HepG2 (cell line): ENCODE measurements at regions not wholly inside any gene's neighbourhood (a gene's known extent, or its start where the extent isn't known, plus 50 kb on each side); places are given as distances from the start of the nearest gene placed in this dataset.

Experiments used
- ATF4 ChIP-seq, 2 experiments: fragments of 450-650 bp in 1 of 2; sonication (generic) in 1 of 2; formaldehyde crosslinking; IDR thresholded peaks; 2 replicates each; pipeline versions ENCODE4 v1.5.0 to v1.8.0; 2020 to 2022; ENCODE audit warnings: mild to moderate bottlenecking in 1 of 2, missing genetic modification reagents in 1 of 2
- CTCF ChIP-seq: sonication (generic); formaldehyde crosslinking; IDR thresholded peaks from 2 replicates; pipeline ENCODE4 v1.5.0; 2020; ENCODE audit warnings: mild to moderate bottlenecking, missing genetic modification reagents, moderate library complexity
- EP300 ChIP-seq, 3 experiments: sonication (generic) in 1 of 3; formaldehyde crosslinking in 1 of 3; IDR thresholded peaks; 2 replicates each; pipeline versions ENCODE4 v1.5.1 to v1.6.1; 2011 to 2020; ENCODE audit warnings: low read depth in 2 of 3, low read length in 2 of 3, borderline replicate concordance in 1 of 3, improper control_type of control experiment in 1 of 3, mild to moderate bottlenecking in 1 of 3, missing genetic modification reagents in 1 of 3, moderate library complexity in 1 of 3
- FOXP1 ChIP-seq, 2 experiments: fragments of 450-650 bp in 1 of 2; IDR thresholded peaks; 2 replicates each; pipeline ENCODE4 v1.6.1; 2017 to 2018; ENCODE audit warnings: antibody characterized with exemption in 1 of 2
- GABPA ChIP-seq, 2 experiments: IDR thresholded peaks; 2 replicates each; pipeline ENCODE4 v1.6.1; 2011 to 2016; ENCODE audit warnings: low read depth in 2 of 2, low read length in 1 of 2, missing biosample characterization in 1 of 2, missing genetic modification characterization in 1 of 2
- HMGXB4 ChIP-seq, 2 experiments: sonication (generic) in 1 of 2; formaldehyde crosslinking in 1 of 2; IDR thresholded peaks; 2 replicates each; pipeline versions ENCODE4 v1.4.0 to v1.6.1; 2018 to 2020; ENCODE audit warnings: missing genetic modification reagents in 2 of 2, borderline replicate concordance in 1 of 2, low read depth in 1 of 2, mild to moderate bottlenecking in 1 of 2, missing biosample characterization in 1 of 2
- KAT2B ChIP-seq: fragments of 150-350 bp; IDR thresholded peaks from 2 replicates; pipeline ENCODE4 v1.6.1; 2014; ENCODE audit warnings: low read depth, low read length, borderline replicate concordance
- MTA1 ChIP-seq: sonication (generic); formaldehyde crosslinking; IDR thresholded peaks from 2 replicates; pipeline ENCODE4 v1.4.0; 2020; ENCODE audit warnings: missing genetic modification reagents, mild to moderate bottlenecking, borderline replicate concordance
- ZNF274 ChIP-seq: sonication (generic); formaldehyde crosslinking; IDR thresholded peaks from 2 replicates; pipeline ENCODE4 v1.5.1; 2020; ENCODE audit warnings: mild to moderate bottlenecking, missing genetic modification reagents
- TF ChIP-seq, protein P1 (sequence below), 2 experiments: sonication (generic) in 1 of 2; formaldehyde crosslinking in 1 of 2; IDR thresholded peaks; 2 replicates each; pipeline versions ENCODE4 v1.5.1 to v1.6.1; 2011 to 2020; ENCODE audit warnings: borderline replicate concordance in 1 of 2, low read depth in 1 of 2, low read length in 1 of 2, mild to moderate bottlenecking in 1 of 2, missing genetic modification reagents in 1 of 2, moderate library complexity in 1 of 2
- TF ChIP-seq, protein P2 (sequence below): sonication (generic); formaldehyde crosslinking; IDR thresholded peaks from 2 replicates; pipeline ENCODE4 v1.4.0; 2020; ENCODE audit warnings: missing genetic modification reagents
- TF ChIP-seq, protein P3 (sequence below): fragments of 450-650 bp; IDR thresholded peaks from 2 replicates; pipeline ENCODE4 v1.6.1; 2016

- TF ChIP-seq ATF4 (CRISPR knock-in tag; IDR thresholded peaks at IDR 0.05) = no peak
- no peak for TF ChIP-seq FOXP1 (IDR thresholded peaks at IDR 0.05)
- TF ChIP-seq FOXP1 (CRISPR knock-in tag; IDR thresholded peaks at IDR 0.05) = no peak
- TF ChIP-seq EP300 (IDR thresholded peaks at IDR 0.05; ENCODE audit: low read depth in 2 of 2, low read length in 2 of 2) = no peak
- no peak for TF ChIP-seq EP300 (CRISPR knock-in tag; IDR thresholded peaks at IDR 0.05; ENCODE audit: borderline replicate concordance)
- TF ChIP-seq MTA1 (CRISPR knock-in tag) = no peak
- TF ChIP-seq GABPA (IDR thresholded peaks at IDR 0.05; ENCODE audit: low read depth, low read length) = no peak
- TF ChIP-seq GABPA (CRISPR knock-in tag; IDR thresholded peaks at IDR 0.05; ENCODE audit: low read depth) = no peak
- TF ChIP-seq, protein P1, sequence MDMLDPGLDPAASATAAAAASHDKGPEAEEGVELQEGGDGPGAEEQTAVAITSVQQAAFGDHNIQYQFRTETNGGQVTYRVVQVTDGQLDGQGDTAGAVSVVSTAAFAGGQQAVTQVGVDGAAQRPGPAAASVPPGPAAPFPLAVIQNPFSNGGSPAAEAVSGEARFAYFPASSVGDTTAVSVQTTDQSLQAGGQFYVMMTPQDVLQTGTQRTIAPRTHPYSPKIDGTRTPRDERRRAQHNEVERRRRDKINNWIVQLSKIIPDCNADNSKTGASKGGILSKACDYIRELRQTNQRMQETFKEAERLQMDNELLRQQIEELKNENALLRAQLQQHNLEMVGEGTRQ (IDR thresholded peaks at IDR 0.05; ENCODE audit: low read depth, low read length) = no peak
- TF ChIP-seq, protein P1 (CRISPR knock-in tag; IDR thresholded peaks at IDR 0.05; ENCODE audit: borderline replicate concordance) = no peak
- TF ChIP-seq KAT2B = no peak
- no peak for TF ChIP-seq HMGXB4 (CRISPR knock-in tag; IDR thresholded peaks at IDR 0.05; ENCODE audit: borderline replicate concordance in 1 of 2, low read depth in 1 of 2)
- TF ChIP-seq, protein P2, sequence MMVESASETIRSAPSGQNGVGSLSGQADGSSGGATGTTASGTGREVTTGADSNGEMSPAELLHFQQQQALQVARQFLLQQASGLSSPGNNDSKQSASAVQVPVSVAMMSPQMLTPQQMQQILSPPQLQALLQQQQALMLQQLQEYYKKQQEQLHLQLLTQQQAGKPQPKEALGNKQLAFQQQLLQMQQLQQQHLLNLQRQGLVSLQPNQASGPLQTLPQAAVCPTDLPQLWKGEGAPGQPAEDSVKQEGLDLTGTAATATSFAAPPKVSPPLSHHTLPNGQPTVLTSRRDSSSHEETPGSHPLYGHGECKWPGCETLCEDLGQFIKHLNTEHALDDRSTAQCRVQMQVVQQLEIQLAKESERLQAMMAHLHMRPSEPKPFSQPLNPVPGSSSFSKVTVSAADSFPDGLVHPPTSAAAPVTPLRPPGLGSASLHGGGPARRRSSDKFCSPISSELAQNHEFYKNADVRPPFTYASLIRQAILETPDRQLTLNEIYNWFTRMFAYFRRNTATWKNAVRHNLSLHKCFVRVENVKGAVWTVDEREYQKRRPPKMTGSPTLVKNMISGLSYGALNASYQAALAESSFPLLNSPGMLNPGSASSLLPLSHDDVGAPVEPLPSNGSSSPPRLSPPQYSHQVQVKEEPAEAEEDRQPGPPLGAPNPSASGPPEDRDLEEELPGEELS (CRISPR knock-in tag) = no peak
- TF ChIP-seq, protein P3, sequence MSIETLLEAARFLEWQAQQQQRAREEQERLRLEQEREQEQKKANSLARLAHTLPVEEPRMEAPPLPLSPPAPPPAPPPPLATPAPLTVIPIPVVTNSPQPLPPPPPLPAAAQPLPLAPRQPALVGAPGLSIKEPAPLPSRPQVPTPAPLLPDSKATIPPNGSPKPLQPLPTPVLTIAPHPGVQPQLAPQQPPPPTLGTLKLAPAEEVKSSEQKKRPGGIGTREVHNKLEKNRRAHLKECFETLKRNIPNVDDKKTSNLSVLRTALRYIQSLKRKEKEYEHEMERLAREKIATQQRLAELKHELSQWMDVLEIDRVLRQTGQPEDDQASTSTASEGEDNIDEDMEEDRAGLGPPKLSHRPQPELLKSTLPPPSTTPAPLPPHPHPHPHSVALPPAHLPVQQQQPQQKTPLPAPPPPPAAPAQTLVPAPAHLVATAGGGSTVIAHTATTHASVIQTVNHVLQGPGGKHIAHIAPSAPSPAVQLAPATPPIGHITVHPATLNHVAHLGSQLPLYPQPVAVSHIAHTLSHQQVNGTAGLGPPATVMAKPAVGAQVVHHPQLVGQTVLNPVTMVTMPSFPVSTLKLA = no peak
- no peak for TF ChIP-seq ZNF274 (CRISPR knock-in tag)
- no peak for TF ChIP-seq CTCF (CRISPR knock-in tag)
Observed at GRCh38 chr20:36082315-36082915, 72.1 kb upstream of the EPB41L1 start.
